Suprapubic skin (tissue), 4 donors: ENCODE measurements at regions not wholly inside any gene's neighbourhood (a gene's known extent, or its start where the extent isn't known, plus 50 kb on each side); places are given as distances from the start of the nearest gene placed in this dataset.

Experiments
- DNase-seq, 2 donors: peaks; one replicate each; pipeline ENCODE4 v3.0.0-alpha.2; 2019; ENCODE audit warnings: low spot score in 2 of 2
- H3K27ac ChIP-seq: fragments of 200-600 bp; sonication (generic); one replicate; pipeline ENCODE4 v1.5.1; 2019
- H3K27me3 ChIP-seq: fragments of 200-600 bp; sonication (generic); one replicate; pipeline ENCODE4 v1.5.1; 2019
- H3K36me3 ChIP-seq: fragments of 200-600 bp; sonication (generic); one replicate; pipeline ENCODE4 v1.5.1; 2019
- H3K4me1 ChIP-seq: fragments of 200-600 bp; sonication (generic); one replicate; pipeline ENCODE4 v1.5.1; 2019
- H3K4me3 ChIP-seq: fragments of 200-600 bp; sonication (generic); one replicate; pipeline ENCODE4 v1.5.1; 2019; ENCODE audit warnings: mild to moderate bottlenecking
- H3K9me3 ChIP-seq: fragments of 200-600 bp; sonication (generic); one replicate; pipeline ENCODE4 v1.5.1; 2019
- CTCF ChIP-seq, 2 donors: fragments of 200-600 bp in 1 of 2; fragments of 450-650 bp in 1 of 2; sonication (generic) in 1 of 2; IDR thresholded peaks; one replicate each; pipeline ENCODE4 v1.5.1; 2016 to 2019; ENCODE audit warnings: antibody characterized with exemption in 2 of 2, mild to moderate bottlenecking in 1 of 2, moderate library complexity in 1 of 2
- EP300 ChIP-seq: sonication (generic); formaldehyde crosslinking; IDR thresholded peaks from one replicate; pipeline ENCODE4 v1.6.1; 2017; ENCODE audit warnings: antibody characterized with exemption
- POLR2A ChIP-seq, 2 donors: fragments of 450-650 bp; IDR thresholded peaks; one replicate each; pipeline ENCODE4 v1.6.1; 2017; ENCODE audit warnings: antibody characterized with exemption in 2 of 2, mild to moderate bottlenecking in 2 of 2, moderate library complexity in 2 of 2
- POLR2AphosphoS5 ChIP-seq, 3 donors: sonication (generic); formaldehyde crosslinking; IDR thresholded peaks; one replicate each; pipeline ENCODE4 v1.6.1; 2017; ENCODE audit warnings: antibody characterized with exemption in 3 of 3
- WGBS: methylation state at CpG from one replicate; pipeline ENCODE4 v1.1.5; 2018; 5-methylcytosine and 5-hydroxymethylcytosine counted together

- no peak for TF ChIP-seq EP300
- no peak for TF ChIP-seq POLR2AphosphoS5 (IDR thresholded peaks at IDR 0.05)
- no peak for TF ChIP-seq POLR2A (IDR thresholded peaks at IDR 0.05)
- TF ChIP-seq CTCF (IDR thresholded peaks at IDR 0.05) = no peak
- WGBS = 87% methylated on average over 14 of the region's 16 CpGs
- Histone ChIP-seq H3K4me3 (no peak overlapping the region), H3K36me3 (no peaks in the 10 kb centered on the region), H3K9me3 (peaks cover 13% of the 10 kb centered on the region), H3K4me1 (no peaks in the 10 kb centered on the region), H3K27me3 (no peaks in the 10 kb centered on the region), H3K27ac (no peak overlapping the region)
- peak; percentile 44 to 49 for DNase-seq
Measured at GRCh38 chr7:73966062-73966940, 61.7 kb upstream of the ELN start.

- no peaks in the 10 kb centered on the region for H3K4me1 ChIP-seq
- no peaks in the 10 kb centered on the region for H3K36me3 ChIP-seq
- TF ChIP-seq POLR2AphosphoS5 (IDR thresholded peaks at IDR 0.05) (no peak), POLR2A (IDR thresholded peaks at IDR 0.05) (no peak), CTCF (IDR thresholded peaks at IDR 0.05) (no peak), EP300 (no peak)
- H3K27ac ChIP-seq = no peak overlapping the region
- no peaks in the 10 kb centered on the region for H3K27me3 ChIP-seq
- peak; percentile 51 to 59 for DNase-seq
- peaks cover 13% of the 10 kb centered on the region for H3K9me3 ChIP-seq
- no peak overlapping the region for H3K4me3 ChIP-seq
- WGBS = 90% methylated on average over 11 of the region's 11 CpGs
Measured at GRCh38 chr7:73966941-73967831, 60.8 kb upstream of the ELN start.

GRCh38 chr7:73967832-73968290 is 60.1 kb upstream of the ELN start:
- no peak overlapping the region for H3K27ac ChIP-seq
- 100% methylated on average over 2 of the region's 2 CpGs for WGBS
- no peak for TF ChIP-seq POLR2A (IDR thresholded peaks at IDR 0.05)
- TF ChIP-seq EP300 = no peak
- TF ChIP-seq POLR2AphosphoS5 (IDR thresholded peaks at IDR 0.05) = no peak
- TF ChIP-seq CTCF (IDR thresholded peaks at IDR 0.05) = no peak

GRCh38 chr7:73968487-73968886 is 59.5 kb upstream of the ELN start:
- no peak overlapping the region for H3K4me3 ChIP-seq
- TF ChIP-seq POLR2A (IDR thresholded peaks at IDR 0.05) (no peak), CTCF (IDR thresholded peaks at IDR 0.05) (no peak), EP300 (no peak), POLR2AphosphoS5 (IDR thresholded peaks at IDR 0.05) (no peak)
- H3K4me1 ChIP-seq = peaks cover 7% of the 10 kb centered on the region
- H3K27me3 ChIP-seq = no peaks in the 10 kb centered on the region
- no peak for DNase-seq
- no peak overlapping the region for H3K27ac ChIP-seq
- no peaks in the 10 kb centered on the region for H3K36me3 ChIP-seq
- H3K9me3 ChIP-seq = peaks cover 7% of the 10 kb centered on the region

More at GRCh38 chr7:73967832-73968290, 60.1 kb upstream of the ELN start:
- no peak overlapping the region for H3K4me3 ChIP-seq
- H3K36me3 ChIP-seq = no peaks in the 10 kb centered on the region
- peak; percentile 34 to 43 for DNase-seq
- H3K4me1 ChIP-seq = peaks cover 2% of the 10 kb centered on the region
- H3K27me3 ChIP-seq = no peaks in the 10 kb centered on the region
- H3K9me3 ChIP-seq = peaks cover 13% of the 10 kb centered on the region

- Histone ChIP-seq H3K36me3 (no peaks in the 10 kb centered on the region), H3K9me3 (no peaks in the 10 kb centered on the region), H3K4me1 (peaks cover 7% of the 10 kb centered on the region), H3K27me3 (no peaks in the 10 kb centered on the region), H3K27ac (no peak overlapping the region), H3K4me3 (no peak overlapping the region)
- TF ChIP-seq POLR2AphosphoS5 (IDR thresholded peaks at IDR 0.05) (no peak), CTCF (IDR thresholded peaks at IDR 0.05) (no peak), EP300 (no peak)
- 87% methylated on average over 4 of the region's 4 CpGs for WGBS
- DNase-seq = no peak
Measured at GRCh38 chr7:73969991-73970390, 58.0 kb upstream of the ELN start.
